Fibroblast of mammary gland (primary cell): ENCODE measurements at regions not wholly inside any gene's neighbourhood (a gene's known extent, or its start where the extent isn't known, plus 50 kb on each side); places are given as distances from the start of the nearest gene placed in this dataset.
"Not testable (repeated sequence)": the region's sequence is repeated elsewhere in the genome, so short reads cannot be mapped to it uniquely, and the experiment has no call there.

ENCODE experiments used
- DNase-seq: peaks from one replicate; pipeline ENCODE4 v3.0.0-alpha.2; 2010; ENCODE audit warnings: low read depth
- H3K4me3 ChIP-seq: 2 replicates; pipeline ENCODE4 v1.5.1; 2011; ENCODE audit warnings: low read depth, mild to moderate bottlenecking, low read length, moderate library complexity; ENCODE audit not compliant: control insufficient read depth
- CTCF ChIP-seq: conservative IDR thresholded peaks from 2 replicates; pipeline ENCODE4 v1.5.1; 2011; ENCODE audit warnings: low read depth, low read length, inconsistent platforms; ENCODE audit not compliant: control insufficient read depth, insufficient read depth

GRCh38 chr13:38072696-38073095 lies 203.1 kb upstream of the TRPC4 start:
- DNase-seq, result no peak
- H3K4me3 ChIP-seq, result no peak overlapping the region
- TF ChIP-seq CTCF, result no peak

GRCh38 chr13:38071340-38071739 lies 201.8 kb upstream of the TRPC4 start:
- not testable (repeated sequence) for DNase-seq, H3K4me3 ChIP-seq

- no peak for DNase-seq
- no peak overlapping the region for H3K4me3 ChIP-seq
- TF ChIP-seq CTCF, result no peak
Measured at GRCh38 chr13:38053896-38054295, 184.3 kb upstream of the TRPC4 start.

GRCh38 chr13:38046049-38046376 lies 176.4 kb upstream of the TRPC4 start:
- no peak overlapping the region for H3K4me3 ChIP-seq

GRCh38 chr13:38045278-38046048 lies 175.9 kb upstream of the TRPC4 start:
- peak; percentile 44 for DNase-seq
- no peak overlapping the region for H3K4me3 ChIP-seq
- peak; percentile 43 for TF ChIP-seq CTCF

More at GRCh38 chr13:38046049-38046376, 176.4 kb upstream of the TRPC4 start:
- DNase-seq, result no peak
- no peak for TF ChIP-seq CTCF

GRCh38 chr13:38044067-38044466 lies 174.5 kb upstream of the TRPC4 start:
- H3K4me3 ChIP-seq, result no peak overlapping the region
- no peak for DNase-seq
- TF ChIP-seq CTCF, result no peak

- no peak overlapping the region for H3K4me3 ChIP-seq
- no peak for TF ChIP-seq CTCF
- DNase-seq, result peak; percentile 1
Measured at GRCh38 chr13:38042771-38043170, 173.2 kb upstream of the TRPC4 start.
